IMR-90 (cell line): ENCODE measurements at regions not wholly inside any gene's neighbourhood (a gene's known extent, or its start where the extent isn't known, plus 50 kb on each side); places are given as distances from the start of the nearest gene placed in this dataset.

Experiments used
- BHLHE40 ChIP-seq: fragments of 150-350 bp; IDR thresholded peaks from 2 replicates; pipeline ENCODE4 v1.6.1; 2016; ENCODE audit warnings: mild to moderate bottlenecking, low read depth, low read length
- CEBPB ChIP-seq: IDR thresholded peaks from 2 replicates; pipeline ENCODE4 v1.6.1; 2012; ENCODE audit warnings: low read depth, low read length, improper control_type of control experiment
- CTCF ChIP-seq: conservative IDR thresholded peaks from 2 replicates; pipeline ENCODE4 v1.5.1; 2012; ENCODE audit warnings: mild to moderate bottlenecking, low read depth, low read length, improper control_type of control experiment
- ELK1 ChIP-seq: fragments of 150-350 bp; IDR thresholded peaks from 2 replicates; pipeline ENCODE4 v1.6.1; 2016; ENCODE audit warnings: low read depth, mild to moderate bottlenecking, low read length, moderate library complexity, borderline replicate concordance
- FOS ChIP-seq: fragments of 150-350 bp; IDR thresholded peaks from 2 replicates; pipeline ENCODE4 v1.6.1; 2016; ENCODE audit warnings: low read depth, low read length
- MAZ ChIP-seq: IDR thresholded peaks from 2 replicates; pipeline ENCODE4 v1.6.1; 2012; ENCODE audit warnings: low read depth, mild to moderate bottlenecking, low read length, improper control_type of control experiment, moderate library complexity, borderline replicate concordance
- MXI1 ChIP-seq: IDR thresholded peaks from 2 replicates; pipeline ENCODE4 v1.6.1; 2012; ENCODE audit warnings: low read depth, mild to moderate bottlenecking, low read length, moderate library complexity, borderline replicate concordance
- POLR2A ChIP-seq: IDR thresholded peaks from 2 replicates; pipeline ENCODE4 v1.6.1; 2012; ENCODE audit warnings: mild to moderate bottlenecking, low read depth, low read length
- RAD21 ChIP-seq: IDR thresholded peaks from 2 replicates; pipeline ENCODE4 v1.6.1; 2012; ENCODE audit warnings: low read length, improper control_type of control experiment
- RCOR1 ChIP-seq: IDR thresholded peaks from 2 replicates; pipeline ENCODE4 v1.6.1; 2012; ENCODE audit warnings: mild to moderate bottlenecking, low read length, improper control_type of control experiment; ENCODE audit not compliant: insufficient replicate concordance
- RFX5 ChIP-seq: IDR thresholded peaks from 2 replicates; pipeline ENCODE4 v1.8.0; 2012; ENCODE audit warnings: low read depth, mild to moderate bottlenecking, low read length, moderate library complexity
- SMC3 ChIP-seq: fragments of 150-350 bp; IDR thresholded peaks from 2 replicates; pipeline ENCODE4 v1.6.1; 2016; ENCODE audit warnings: low read depth, mild to moderate bottlenecking, antibody characterized with exemption, low read length, moderate library complexity
- USF2 ChIP-seq: fragments of 150-350 bp; IDR thresholded peaks from 2 replicates; pipeline ENCODE4 v1.6.1; 2017; ENCODE audit warnings: mild to moderate bottlenecking, antibody characterized with exemption, low read length, low read depth

GRCh38 chr6:166796610-166797009 lies 159.7 kb downstream of the RNASET2 start:
- TF ChIP-seq CTCF: no peak
- no peak for TF ChIP-seq USF2
- TF ChIP-seq RFX5: no peak
- TF ChIP-seq RCOR1: no peak
- TF ChIP-seq FOS: no peak
- TF ChIP-seq BHLHE40: no peak
- no peak for TF ChIP-seq CEBPB
- TF ChIP-seq MXI1: no peak
- no peak for TF ChIP-seq RAD21
- TF ChIP-seq POLR2A: no peak
- TF ChIP-seq SMC3: no peak
- TF ChIP-seq MAZ: no peak
- no peak for TF ChIP-seq ELK1
